ENCODE measurements at regions not wholly inside any gene's neighbourhood (a gene's known extent, or its start where the extent isn't known, plus 50 kb on each side); places are given as distances from the start of the nearest gene placed in this dataset.

GRCh38 chr9:81313877-81314276 is 375.5 kb downstream of the TLE1 start:
- TF ChIP-seq EP300 (IDR thresholded peaks at IDR 0.05; ENCODE audit: low read depth): no peak
- no peak for TF ChIP-seq CTCF (IDR thresholded peaks at IDR 0.05)
- no peak for TF ChIP-seq POLR2AphosphoS5 (IDR thresholded peaks at IDR 0.05)
- TF ChIP-seq POLR2A (IDR thresholded peaks at IDR 0.05): no peak

Measured in transverse colon (tissue), 4 donors.